Spleen (tissue), 7 donors: ENCODE measurements at regions not wholly inside any gene's neighbourhood (a gene's known extent, or its start where the extent isn't known, plus 50 kb on each side); places are given as distances from the start of the nearest gene placed in this dataset.

Experiments
- POLR2A ChIP-seq, 3 donors: fragments of 450-650 bp; IDR thresholded peaks; one replicate each; pipeline ENCODE4 v1.5.1; 2017; ENCODE audit warnings: antibody characterized with exemption in 3 of 3, mild to moderate bottlenecking in 1 of 3
- TF ChIP-seq, protein P1 (sequence below), 11 experiments: fragments of 200-600 bp in 7 of 11; fragments of 450-650 bp in 4 of 11; sonication (generic) in 4 of 11; IDR thresholded peaks in 8 of 11; conservative IDR thresholded peaks in 3 of 11; 1 replicate in 7 of 11; 2 replicates in 4 of 11; pipeline versions ENCODE4 v1.4.0 to v1.8.0; 2016 to 2021; ENCODE audit warnings: antibody characterized with exemption in 11 of 11, inconsistent platforms in 4 of 11, mild to moderate bottlenecking in 1 of 11
- donor health status: DM: no; HTN: no; CAD: no; lungs with moderate emphysema.
- donor health status: DM: no; HTN: no; CAD: no.
- donor health status: DM: no; HTN: no; CAD: no.

DNA sequence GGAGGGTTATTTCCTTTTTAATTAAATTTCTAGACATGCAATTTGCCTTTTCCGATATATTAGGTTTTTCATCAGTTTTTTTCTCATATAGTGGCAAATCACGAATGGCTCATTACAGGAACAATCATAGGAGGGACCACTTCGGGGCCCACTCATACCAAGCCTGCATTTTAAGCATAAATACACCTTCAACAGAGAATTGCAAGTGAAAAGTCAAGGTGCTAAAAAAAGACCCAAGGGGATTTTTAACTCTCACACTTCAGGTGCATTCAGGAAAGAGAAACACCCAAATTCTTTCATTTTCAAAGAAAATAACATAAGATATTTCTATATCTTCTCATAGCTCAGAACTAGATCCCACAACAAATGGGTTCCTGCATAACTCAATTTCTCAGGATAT, 979.6 kb upstream of the NR2F2 start:
- TF ChIP-seq, protein P1, sequence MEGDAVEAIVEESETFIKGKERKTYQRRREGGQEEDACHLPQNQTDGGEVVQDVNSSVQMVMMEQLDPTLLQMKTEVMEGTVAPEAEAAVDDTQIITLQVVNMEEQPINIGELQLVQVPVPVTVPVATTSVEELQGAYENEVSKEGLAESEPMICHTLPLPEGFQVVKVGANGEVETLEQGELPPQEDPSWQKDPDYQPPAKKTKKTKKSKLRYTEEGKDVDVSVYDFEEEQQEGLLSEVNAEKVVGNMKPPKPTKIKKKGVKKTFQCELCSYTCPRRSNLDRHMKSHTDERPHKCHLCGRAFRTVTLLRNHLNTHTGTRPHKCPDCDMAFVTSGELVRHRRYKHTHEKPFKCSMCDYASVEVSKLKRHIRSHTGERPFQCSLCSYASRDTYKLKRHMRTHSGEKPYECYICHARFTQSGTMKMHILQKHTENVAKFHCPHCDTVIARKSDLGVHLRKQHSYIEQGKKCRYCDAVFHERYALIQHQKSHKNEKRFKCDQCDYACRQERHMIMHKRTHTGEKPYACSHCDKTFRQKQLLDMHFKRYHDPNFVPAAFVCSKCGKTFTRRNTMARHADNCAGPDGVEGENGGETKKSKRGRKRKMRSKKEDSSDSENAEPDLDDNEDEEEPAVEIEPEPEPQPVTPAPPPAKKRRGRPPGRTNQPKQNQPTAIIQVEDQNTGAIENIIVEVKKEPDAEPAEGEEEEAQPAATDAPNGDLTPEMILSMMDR (IDR thresholded peaks at IDR 0.05 in 8 of 11, conservative IDR thresholded peaks at IDR 0.05 in 3 of 11), result no peak
- TF ChIP-seq POLR2A (IDR thresholded peaks at IDR 0.05), result no peak
